WTC11 (cell line): ENCODE measurements at regions not wholly inside any gene's neighbourhood (a gene's known extent, or its start where the extent isn't known, plus 50 kb on each side); places are given as distances from the start of the nearest gene placed in this dataset.

Experiments used
- CBFB ChIP-seq: sonication (generic); formaldehyde crosslinking; IDR thresholded peaks from 2 replicates; pipeline ENCODE4 v1.8.1; 2022; ENCODE audit warnings: mild to moderate bottlenecking, low read depth, missing genetic modification reagents
- CREM ChIP-seq: sonication (generic); formaldehyde crosslinking; IDR thresholded peaks from 2 replicates; pipeline ENCODE4 v1.8.1; 2022; ENCODE audit warnings: mild to moderate bottlenecking, missing genetic modification reagents, moderate library complexity
- CTCF ChIP-seq: fragments of 200-600 bp; IDR thresholded peaks from 2 replicates; pipeline ENCODE4 v1.8.0; 2022; ENCODE audit warnings: antibody characterized with exemption
- ELF4 ChIP-seq: sonication (generic); formaldehyde crosslinking; IDR thresholded peaks from 2 replicates; pipeline ENCODE4 v1.8.1; 2022; ENCODE audit warnings: low read depth, mild to moderate bottlenecking, moderate library complexity, missing genetic modification reagents
- HMGA2 ChIP-seq: fragments of 250-450 bp; sonication (Bioruptor Pico); IDR thresholded peaks from 2 replicates; pipeline ENCODE4 v1.4.0; 2021; ENCODE audit warnings: mild to moderate bottlenecking, moderate library complexity
- JUN ChIP-seq: sonication (generic); formaldehyde crosslinking; IDR thresholded peaks from 2 replicates; pipeline ENCODE4 v1.8.0; 2023; ENCODE audit warnings: mild to moderate bottlenecking, missing genetic modification reagents
- SP1 ChIP-seq: sonication (generic); formaldehyde crosslinking; conservative IDR thresholded peaks from 2 replicates; pipeline ENCODE4 v1.8.1; 2022; ENCODE audit warnings: missing genetic modification reagents
- TEAD4 ChIP-seq: sonication (generic); formaldehyde crosslinking; IDR thresholded peaks from 2 replicates; pipeline ENCODE4 v1.8.0; 2022; ENCODE audit warnings: mild to moderate bottlenecking, missing genetic modification reagents
- TP53 ChIP-seq: sonication (generic); formaldehyde crosslinking; IDR thresholded peaks from 2 replicates; pipeline ENCODE4 v1.8.1; 2023; ENCODE audit warnings: mild to moderate bottlenecking, missing genetic modification reagents
- ZNF121 ChIP-seq: sonication (generic); formaldehyde crosslinking; IDR thresholded peaks from 2 replicates; pipeline ENCODE4 v1.8.0; 2023; ENCODE audit warnings: missing genetic modification reagents
- ZNF263 ChIP-seq: sonication (generic); formaldehyde crosslinking; IDR thresholded peaks from 2 replicates; pipeline ENCODE4 v1.8.1; 2022; ENCODE audit warnings: low read depth, mild to moderate bottlenecking, moderate library complexity, missing genetic modification reagents
- ZNF281 ChIP-seq: sonication (generic); formaldehyde crosslinking; IDR thresholded peaks from 2 replicates; pipeline ENCODE4 v1.8.0; 2023; ENCODE audit warnings: mild to moderate bottlenecking, missing genetic modification reagents

- TF ChIP-seq CTCF (no peak), ZNF281 (CRISPR knock-in tag) (no peak), TEAD4 (CRISPR knock-in tag) (no peak), CREM (CRISPR knock-in tag) (no peak), SP1 (CRISPR knock-in tag) (no peak), HMGA2 (CRISPR knock-in tag) (no peak), JUN (no peak), ELF4 (CRISPR knock-in tag) (no peak), ZNF263 (no peak), TP53 (CRISPR knock-in tag) (no peak), CBFB (CRISPR knock-in tag) (no peak), ZNF121 (CRISPR knock-in tag) (no peak)
Observed at GRCh38 chrX:39739585-39739984, 358.2 kb downstream of the BCOR start.
